Ovary (tissue), 1 donor: ENCODE measurements at regions not wholly inside any gene's neighbourhood (a gene's known extent, or its start where the extent isn't known, plus 50 kb on each side); places are given as distances from the start of the nearest gene placed in this dataset.

Experiments used
- EP300 ChIP-seq: sonication (generic); formaldehyde crosslinking; IDR thresholded peaks from one replicate; pipeline ENCODE4 v1.6.1; 2017; ENCODE audit warnings: antibody characterized with exemption
- POLR2A ChIP-seq: fragments of 450-650 bp; IDR thresholded peaks from one replicate; pipeline ENCODE4 v1.6.1; 2017; ENCODE audit warnings: antibody characterized with exemption, mild to moderate bottlenecking, moderate library complexity

- TF ChIP-seq EP300 (no peak), POLR2A (no peak)
Observed at GRCh38 chr2:31728406-31729064, 147.8 kb upstream of the SRD5A2 start.
